ENCODE measurements at regions not wholly inside any gene's neighbourhood (a gene's known extent, or its start where the extent isn't known, plus 50 kb on each side); places are given as distances from the start of the nearest gene placed in this dataset.
"Not testable (repeated sequence)": the region's sequence is repeated elsewhere in the genome, so short reads cannot be mapped to it uniquely, and the experiment has no call there.

- no peak for DNase-seq
These were observed 1676.0 kb upstream of the NUDT12 start for GRCh38 chr5:105238561-105238960.

- DNase-seq = no peak
These were observed 1668.0 kb upstream of the NUDT12 start for GRCh38 chr5:105230516-105231157.

- DNase-seq = no peak
These were observed 1655.4 kb upstream of the NUDT12 start for GRCh38 chr5:105218018-105218417.

GRCh38 chr5:105213078-105213477, 1650.5 kb upstream of the NUDT12 start:
- no peak for DNase-seq

- no peak for DNase-seq
These were observed 1644.5 kb upstream of the NUDT12 start for GRCh38 chr5:105207066-105207465.

GRCh38 chr5:105197531-105197930, 1634.9 kb upstream of the NUDT12 start:
- no peak for DNase-seq

- DNase-seq = no peak
These were observed 1633.2 kb upstream of the NUDT12 start for GRCh38 chr5:105195765-105196164.

GRCh38 chr5:105172918-105173317, 1610.3 kb upstream of the NUDT12 start:
- DNase-seq = no peak

GRCh38 chr5:105168806-105169205, 1606.2 kb upstream of the NUDT12 start:
- no peak for DNase-seq

- DNase-seq = no peak
These were observed 1604.5 kb upstream of the NUDT12 start for GRCh38 chr5:105167092-105167491.

GRCh38 chr5:105163547-105163946, 1601.0 kb upstream of the NUDT12 start:
- DNase-seq = no peak

GRCh38 chr5:105162557-105162956, 1600.0 kb upstream of the NUDT12 start:
- not testable (repeated sequence) for DNase-seq

- no peak for DNase-seq
These were observed 1595.9 kb upstream of the NUDT12 start for GRCh38 chr5:105158526-105158925.

GRCh38 chr5:105150323-105150722, 1587.7 kb upstream of the NUDT12 start:
- DNase-seq = no peak

GRCh38 chr5:105146867-105147266, 1584.3 kb upstream of the NUDT12 start:
- DNase-seq = no peak

- no peak for DNase-seq
These were observed 1582.6 kb upstream of the NUDT12 start for GRCh38 chr5:105145152-105145551.

GRCh38 chr5:105134328-105134727, 1571.7 kb upstream of the NUDT12 start:
- no peak for DNase-seq

- DNase-seq = no peak
These were observed 1570.5 kb upstream of the NUDT12 start for GRCh38 chr5:105133087-105133486.

GRCh38 chr5:105132581-105132980, 1570.0 kb upstream of the NUDT12 start:
- DNase-seq = no peak

- no peak for DNase-seq
These were observed 1568.5 kb upstream of the NUDT12 start for GRCh38 chr5:105131045-105131444.

GRCh38 chr5:105101577-105101976, 1539.0 kb upstream of the NUDT12 start:
- no peak for DNase-seq

GRCh38 chr5:105088961-105089360, 1526.4 kb upstream of the NUDT12 start:
- DNase-seq = no peak

GRCh38 chr5:105088102-105088501, 1525.5 kb upstream of the NUDT12 start:
- no peak for DNase-seq

GRCh38 chr5:105057893-105058292, 1495.3 kb upstream of the NUDT12 start:
- DNase-seq = no peak

- no peak for DNase-seq
These were observed 1494.4 kb upstream of the NUDT12 start for GRCh38 chr5:105057001-105057436.

All from activated CD4-positive, CD25-positive, alpha-beta regulatory T cell treated with anti-CD3 and anti-CD28 coated beads, Interleukin-2, amount 50 U/mL, for 72 hours (primary cell).